Endothelial cell of umbilical vein (primary cell): ENCODE measurements at regions not wholly inside any gene's neighbourhood (a gene's known extent, or its start where the extent isn't known, plus 50 kb on each side); places are given as distances from the start of the nearest gene placed in this dataset.

Source experiments
- BruUV-seq: library from RNA; stranded (reverse); fragments of 400-500 nt; replicated peaks from 2 replicates; lab custom pipeline; 2021; lab: Mats Ljungman, UMichigan
- CTCF ChIA-PET: fragments of 300-600, 350-600 bp; sonication (Branson Sonifier 250); formaldehyde crosslinking; loops from one replicate; lab custom pipeline; 2021; ENCODE audit warnings: antibody characterized with exemption, inconsistent platforms; lab: Charles Lee
- POLR2A ChIA-PET: fragments of 300-600, 350-600 bp; sonication (Branson Sonifier 250); formaldehyde crosslinking; loops from one replicate; lab custom pipeline; 2021; ENCODE audit warnings: antibody characterized with exemption, inconsistent platforms; lab: Charles Lee
- DNase-seq: peaks from one replicate; pipeline ENCODE4 v3.0.0-alpha.2; 2011; ENCODE audit warnings: low read depth, low spot score
- FAIRE-seq: peaks from 2 replicates; lab custom pipeline; 2011; peaks lifted over from hg19 to GRCh38; lab: Jason Lieb, UNC
- H2AFZ ChIP-seq: 2 replicates; pipeline ENCODE4 v1.6.0; 2012; ENCODE audit warnings: low read depth, low read length, control low read depth, inconsistent platforms
- H3K27ac ChIP-seq: 2 replicates; pipeline ENCODE4 v1.5.1; 2011; ENCODE audit warnings: low read depth, mild to moderate bottlenecking, control low read depth, low read length, moderate library complexity; ENCODE audit not compliant: insufficient read depth
- H3K27me3 ChIP-seq, 2 experiments: 2 replicates each; pipeline versions ENCODE4 v1.6.0 to v1.6.1; 2011; ENCODE audit warnings: low read length in 2 of 2, mixed read lengths in 1 of 2; ENCODE audit not compliant: control insufficient read depth in 2 of 2, insufficient read depth in 2 of 2
- H3K36me3 ChIP-seq, 2 experiments: 2 replicates in 1 of 2; 3 replicates in 1 of 2; pipeline ENCODE4 v1.5.1; 2011; ENCODE audit warnings: low read length in 2 of 2, mild to moderate bottlenecking in 1 of 2, moderate library complexity in 1 of 2; ENCODE audit not compliant: control insufficient read depth in 2 of 2, insufficient read depth in 2 of 2; ENCODE audit errors: extremely low read depth in 1 of 2
- H3K4me1 ChIP-seq: 3 replicates; pipeline ENCODE4 v1.5.1; 2011; ENCODE audit warnings: mild to moderate bottlenecking, low read length; ENCODE audit not compliant: control insufficient read depth, insufficient read depth; ENCODE audit errors: extremely low read depth
- H3K4me2 ChIP-seq: 2 replicates; pipeline ENCODE4 v1.6.1; 2011; ENCODE audit warnings: low read length, control low read depth, mixed read lengths; ENCODE audit not compliant: insufficient read depth
- H3K4me3 ChIP-seq, 3 experiments: fragments of 200-600 bp in 1 of 3; sonication (generic), shearing (Covaris generic) in 1 of 3; replicated peaks in 1 of 3; 2 replicates each; pipeline ENCODE4 v1.5.1; 2011 to 2016; ENCODE audit warnings: control low read depth in 3 of 3, low read length in 3 of 3, mild to moderate bottlenecking in 2 of 3, inconsistent platforms in 1 of 3, low read depth in 1 of 3, moderate library complexity in 1 of 3; ENCODE audit not compliant: insufficient read depth in 1 of 3
- H3K79me2 ChIP-seq: 2 replicates; pipeline ENCODE4 v1.6.0; 2012; ENCODE audit warnings: low read length, inconsistent platforms; ENCODE audit not compliant: control insufficient read depth, insufficient read depth
- H3K9ac ChIP-seq: replicated peaks from 2 replicates; pipeline ENCODE3; 2011; ENCODE audit warnings: low read length, control low read depth; ENCODE audit not compliant: insufficient read depth; ENCODE audit errors: extremely low read depth
- H3K9me1 ChIP-seq: replicated peaks from 3 replicates; pipeline ENCODE4 v1.6.0; 2011; ENCODE audit warnings: mild to moderate bottlenecking, low read length; ENCODE audit not compliant: control insufficient read depth, insufficient read depth; ENCODE audit errors: extremely low read depth
- H3K9me3 ChIP-seq: replicated peaks from 2 replicates; pipeline ENCODE4 v1.5.1; 2012; ENCODE audit warnings: low read length, inconsistent platforms; ENCODE audit not compliant: control insufficient read depth, insufficient read depth
- H4K20me1 ChIP-seq: replicated peaks from 2 replicates; pipeline ENCODE3; 2011; ENCODE audit warnings: mild to moderate bottlenecking, low read length; ENCODE audit not compliant: control insufficient read depth, insufficient read depth; ENCODE audit errors: extremely low read depth
- EZH2 ChIP-seq: IDR thresholded peaks from 2 replicates; pipeline ENCODE4 v1.6.1; 2012; ENCODE audit warnings: borderline replicate concordance, low read depth, mild to moderate bottlenecking, moderate library complexity, low read length, inconsistent platforms; ENCODE audit not compliant: severe bottlenecking
- FOS ChIP-seq: IDR thresholded peaks from 2 replicates; pipeline ENCODE4 v1.6.1; 2011; ENCODE audit warnings: mild to moderate bottlenecking, low read length, moderate library complexity, borderline replicate concordance; ENCODE audit not compliant: insufficient read depth
- GATA2 ChIP-seq: IDR thresholded peaks from 2 replicates; pipeline ENCODE4 v1.7.0; 2011; ENCODE audit warnings: low read depth, mild to moderate bottlenecking, moderate library complexity, mixed read lengths, low read length; ENCODE audit not compliant: insufficient read length, insufficient read depth
- JUN ChIP-seq: IDR thresholded peaks from 2 replicates; pipeline ENCODE4 v1.6.1; 2011; ENCODE audit warnings: borderline replicate concordance, low read depth; ENCODE audit not compliant: insufficient read length, insufficient read depth
- MYC ChIP-seq: IDR thresholded peaks from one replicate; pipeline ENCODE4 v1.6.1; 2011; ENCODE audit warnings: mild to moderate bottlenecking, low read depth, low read length
- POLR2A ChIP-seq: IDR thresholded peaks from 2 replicates; pipeline ENCODE4 v1.6.1; 2012; ENCODE audit warnings: low read depth, mild to moderate bottlenecking, control low read depth, low read length
- POLR2AphosphoS5 ChIP-seq: IDR thresholded peaks from 2 replicates; pipeline ENCODE4 v1.6.1; 2012; ENCODE audit warnings: low read depth, mild to moderate bottlenecking, control low read depth, low read length, moderate library complexity; ENCODE audit not compliant: insufficient read depth
- dilution Hi-C: fragments of 300-500 bp; cut with MboI; formaldehyde crosslinking; loops from one replicate; pipeline ENCODE4 v1.15.0; 2019; ENCODE audit warnings: low sequenced_read_pairs; ENCODE audit not compliant: extremely low pct_ligation_motif_present
- intact Hi-C: fragments of 100-400 bp; cut with micrococcal nuclease; formaldehyde crosslinking; loops from one replicate; pipeline ENCODE4 v1.10.0; 2022
- TF ChIP-seq, protein P1 (sequence below): IDR thresholded peaks from 2 replicates; pipeline ENCODE4 v1.6.1; 2011; ENCODE audit not compliant: insufficient read depth, insufficient read length
- TF ChIP-seq, protein P2 (sequence below), 2 donors: IDR thresholded peaks; 1 replicate in 1 of 2; 2 replicates in 1 of 2; pipeline ENCODE4 v1.5.1; 2011; ENCODE audit warnings: low read length in 2 of 2, mild to moderate bottlenecking in 2 of 2, moderate library complexity in 2 of 2, control low read depth in 1 of 2, inconsistent platforms in 1 of 2, low read depth in 1 of 2; ENCODE audit not compliant: insufficient read depth in 1 of 2; ENCODE audit errors: extremely low read depth in 1 of 2

DNA sequence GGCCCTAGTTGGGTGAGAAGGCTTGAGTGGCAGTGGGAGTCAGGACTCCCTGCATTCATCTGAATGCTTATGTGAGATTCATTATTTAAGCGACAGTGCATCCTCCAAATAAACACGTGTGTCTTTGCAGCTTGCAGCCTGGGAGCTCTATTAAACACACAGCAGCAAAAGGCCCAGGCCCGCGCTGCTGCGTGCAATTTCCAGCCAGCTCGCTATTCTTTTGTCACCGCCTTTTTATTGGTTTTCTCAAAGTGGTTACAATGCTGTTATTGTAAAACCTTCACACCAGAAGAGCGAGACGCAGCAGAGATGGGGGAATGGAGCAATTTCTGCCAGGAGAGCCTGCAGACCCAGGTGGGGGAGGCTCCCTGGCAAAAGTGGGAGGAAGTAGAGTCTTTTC lies 252.5 kb downstream of the BCOR start:
- Histone ChIP-seq H3K79me2 (no peaks in the 10 kb centered on the region), H4K20me1 (no peaks in the 10 kb centered on the region), H3K9me1 (no peaks in the 10 kb centered on the region), H3K36me3 (no peaks in the 10 kb centered on the region), H3K9me3 (no peaks in the 10 kb centered on the region), H3K4me3 (no peak overlapping the region), H3K27me3 (no peaks in the 10 kb centered on the region), H2AFZ (no peak overlapping the region), H3K4me1 (no peaks in the 10 kb centered on the region), H3K9ac (no peak overlapping the region), H3K4me2 (no peak overlapping the region), H3K27ac (no peak overlapping the region)
- dilution Hi-C loops (no loop called here), intact Hi-C loops (no loop called here)
- FAIRE-seq (no peak), DNase-seq (no peak)
- CTCF ChIA-PET: no interaction called here
- TF ChIP-seq, protein P1, sequence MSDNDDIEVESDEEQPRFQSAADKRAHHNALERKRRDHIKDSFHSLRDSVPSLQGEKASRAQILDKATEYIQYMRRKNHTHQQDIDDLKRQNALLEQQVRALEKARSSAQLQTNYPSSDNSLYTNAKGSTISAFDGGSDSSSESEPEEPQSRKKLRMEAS: no peak
- TF ChIP-seq, protein P2, sequence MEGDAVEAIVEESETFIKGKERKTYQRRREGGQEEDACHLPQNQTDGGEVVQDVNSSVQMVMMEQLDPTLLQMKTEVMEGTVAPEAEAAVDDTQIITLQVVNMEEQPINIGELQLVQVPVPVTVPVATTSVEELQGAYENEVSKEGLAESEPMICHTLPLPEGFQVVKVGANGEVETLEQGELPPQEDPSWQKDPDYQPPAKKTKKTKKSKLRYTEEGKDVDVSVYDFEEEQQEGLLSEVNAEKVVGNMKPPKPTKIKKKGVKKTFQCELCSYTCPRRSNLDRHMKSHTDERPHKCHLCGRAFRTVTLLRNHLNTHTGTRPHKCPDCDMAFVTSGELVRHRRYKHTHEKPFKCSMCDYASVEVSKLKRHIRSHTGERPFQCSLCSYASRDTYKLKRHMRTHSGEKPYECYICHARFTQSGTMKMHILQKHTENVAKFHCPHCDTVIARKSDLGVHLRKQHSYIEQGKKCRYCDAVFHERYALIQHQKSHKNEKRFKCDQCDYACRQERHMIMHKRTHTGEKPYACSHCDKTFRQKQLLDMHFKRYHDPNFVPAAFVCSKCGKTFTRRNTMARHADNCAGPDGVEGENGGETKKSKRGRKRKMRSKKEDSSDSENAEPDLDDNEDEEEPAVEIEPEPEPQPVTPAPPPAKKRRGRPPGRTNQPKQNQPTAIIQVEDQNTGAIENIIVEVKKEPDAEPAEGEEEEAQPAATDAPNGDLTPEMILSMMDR (IDR thresholded peaks at IDR 0.05; ENCODE audit: extremely low read depth in 1 of 2, insufficient read depth in 1 of 2, low read depth in 1 of 2, low read length in 2 of 2): no peak
- TF ChIP-seq POLR2AphosphoS5 (no peak), EZH2 (no peak), MYC (no peak), POLR2A (no peak), FOS (no peak), GATA2 (no peak), JUN (no peak)
- BruUV-seq: no TSS peak
- POLR2A ChIA-PET: no interaction called here
